ENCODE measurements at regions not wholly inside any gene's neighbourhood (a gene's known extent, or its start where the extent isn't known, plus 50 kb on each side); places are given as distances from the start of the nearest gene placed in this dataset.

- ChIA-PET POLR2A (no interaction called here), SMC1A (ENCODE audit: uncharacterized antibody, unreplicated experiment) (no interaction called here), RAD21 (ENCODE audit: unreplicated experiment) (no interaction called here), CTCF (no interaction called here)
- Histone ChIP-seq H3K27me3 (replicated peaks in 1 of 2; ENCODE audit: control insufficient read depth in 2 of 2, insufficient read depth in 2 of 2, low read length in 1 of 2) (no peaks in the 10 kb centered on the region), H3K27ac (ENCODE audit: control insufficient read depth, insufficient read depth) (no peak overlapping the region), H3K36me3 (ENCODE audit: control insufficient read depth in 2 of 2, insufficient read depth in 2 of 2, low read length in 1 of 2) (no peaks in the 10 kb centered on the region), H4K20me1 (ENCODE audit: control insufficient read depth, insufficient read depth) (no peaks in the 10 kb centered on the region), H3K4me1 (ENCODE audit: control insufficient read depth, insufficient read depth, low read length) (no peaks in the 10 kb centered on the region), H3K79me2 (ENCODE audit: control insufficient read depth, insufficient read depth, low read length) (no peaks in the 10 kb centered on the region), H3K9ac (ENCODE audit: control insufficient read depth, insufficient read depth, low read length) (no peak overlapping the region), H3K4me2 (ENCODE audit: control insufficient read depth, insufficient read depth) (no peak overlapping the region), H2AFZ (ENCODE audit: control insufficient read depth, low read depth, low read length) (no peak overlapping the region), H3K4me3 (no peak overlapping the region), H3K9me3 (replicated peaks; ENCODE audit: control insufficient read depth, insufficient read depth, low read length) (peaks cover 2% of the 10 kb centered on the region; the same call in 2 of the 3 replicates)
- no peak for DNase-seq (ENCODE audit: low read depth, low spot score)
- BruUV-seq (replicated peaks), result no TSS peak
- no peak for ATAC-seq
- TF ChIP-seq SMARCA5 (IDR thresholded peaks at IDR 0.05) (no peak), NFXL1 (IDR thresholded peaks at IDR 0.05; ENCODE audit: borderline replicate concordance) (no peak), CBX3 (IDR thresholded peaks at IDR 0.05; ENCODE audit: borderline replicate concordance, low read depth) (no peak), CREM (IDR thresholded peaks at IDR 0.05; ENCODE audit: low read depth) (no peak), BCL11A (IDR thresholded peaks at IDR 0.05; ENCODE audit: low read depth, low read length) (no peak)
- in situ Hi-C loops (cut with MboI) (no loop called here), intact Hi-C loops (cut with micrococcal nuclease; ENCODE audit: unreplicated experiment) (no loop called here)
- WGBS (ENCODE audit: insufficient coverage, insufficient replicate concordance, low lambda C conversion rate, missing lambda C conversion rate), result 72% methylated on average over 34 of the region's 34 CpGs
- no peak for FAIRE-seq
These were observed 59.2 kb downstream of the FOXL3 start for GRCh38 chr7:348962-349743.

DNA sequence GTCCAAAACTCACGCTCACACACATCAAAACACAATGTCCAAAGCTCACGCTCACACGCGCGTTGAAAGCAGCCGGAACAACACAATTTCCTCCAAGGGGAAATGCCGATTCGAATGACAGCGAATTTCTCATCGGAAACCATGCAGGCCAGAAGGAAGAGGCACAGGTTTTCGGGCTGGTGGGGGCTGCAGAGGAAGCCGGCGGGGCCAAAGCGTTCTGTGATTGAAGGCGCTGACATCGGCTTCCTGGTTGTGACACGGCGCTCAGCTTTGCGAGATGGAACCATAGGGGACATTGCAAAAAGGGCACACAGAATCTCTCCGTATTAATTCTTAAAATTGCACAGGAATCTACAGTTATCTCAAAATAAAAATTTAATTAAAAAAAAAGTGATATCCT is 61.3 kb downstream of the FOXL3 start:
- ChIA-PET RAD21 (ENCODE audit: unreplicated experiment) (no interaction called here), CTCF (no interaction called here), SMC1A (ENCODE audit: uncharacterized antibody, unreplicated experiment) (no interaction called here), POLR2A (no interaction called here)
- ATAC-seq (no peak), FAIRE-seq (no peak), DNase-seq (ENCODE audit: low read depth, low spot score) (no peak)
- in situ Hi-C loops (cut with MboI) (no loop called here), intact Hi-C loops (cut with micrococcal nuclease; ENCODE audit: unreplicated experiment) (no loop called here)
- H3K4me3 ChIP-seq, result no peak overlapping the region
- no peaks in the 10 kb centered on the region for H3K4me1 ChIP-seq (ENCODE audit: control insufficient read depth, insufficient read depth, low read length)
- peaks cover 2% of the 10 kb centered on the region; the same call in 2 of the 3 replicates for H3K9me3 ChIP-seq (replicated peaks; ENCODE audit: control insufficient read depth, insufficient read depth, low read length)
- no peaks in the 10 kb centered on the region for H3K79me2 ChIP-seq (ENCODE audit: control insufficient read depth, insufficient read depth, low read length)
- no peak overlapping the region for H3K9ac ChIP-seq (ENCODE audit: control insufficient read depth, insufficient read depth, low read length)
- 65% methylated on average over 20 of the region's 20 CpGs for WGBS (ENCODE audit: insufficient coverage, insufficient replicate concordance, low lambda C conversion rate, missing lambda C conversion rate)
- no peaks in the 10 kb centered on the region for H3K27me3 ChIP-seq (replicated peaks in 1 of 2; ENCODE audit: control insufficient read depth in 2 of 2, insufficient read depth in 2 of 2, low read length in 1 of 2)
- H2AFZ ChIP-seq (ENCODE audit: control insufficient read depth, low read depth, low read length), result no peak overlapping the region
- no peaks in the 10 kb centered on the region for H3K36me3 ChIP-seq (ENCODE audit: control insufficient read depth in 2 of 2, insufficient read depth in 2 of 2, low read length in 1 of 2)
- BruUV-seq (replicated peaks), result no TSS peak
- H3K4me2 ChIP-seq (ENCODE audit: control insufficient read depth, insufficient read depth), result no peak overlapping the region
- H4K20me1 ChIP-seq (ENCODE audit: control insufficient read depth, insufficient read depth), result no peaks in the 10 kb centered on the region
- H3K27ac ChIP-seq (ENCODE audit: control insufficient read depth, insufficient read depth), result no peak overlapping the region
- TF ChIP-seq SUZ12 (IDR thresholded peaks at IDR 0.05; ENCODE audit: unreplicated experiment), result no peak
- TF ChIP-seq ZZZ3 (IDR thresholded peaks at IDR 0.05; ENCODE audit: control insufficient read depth, insufficient read length, low read depth), result no peak
- TF ChIP-seq, protein P1, sequence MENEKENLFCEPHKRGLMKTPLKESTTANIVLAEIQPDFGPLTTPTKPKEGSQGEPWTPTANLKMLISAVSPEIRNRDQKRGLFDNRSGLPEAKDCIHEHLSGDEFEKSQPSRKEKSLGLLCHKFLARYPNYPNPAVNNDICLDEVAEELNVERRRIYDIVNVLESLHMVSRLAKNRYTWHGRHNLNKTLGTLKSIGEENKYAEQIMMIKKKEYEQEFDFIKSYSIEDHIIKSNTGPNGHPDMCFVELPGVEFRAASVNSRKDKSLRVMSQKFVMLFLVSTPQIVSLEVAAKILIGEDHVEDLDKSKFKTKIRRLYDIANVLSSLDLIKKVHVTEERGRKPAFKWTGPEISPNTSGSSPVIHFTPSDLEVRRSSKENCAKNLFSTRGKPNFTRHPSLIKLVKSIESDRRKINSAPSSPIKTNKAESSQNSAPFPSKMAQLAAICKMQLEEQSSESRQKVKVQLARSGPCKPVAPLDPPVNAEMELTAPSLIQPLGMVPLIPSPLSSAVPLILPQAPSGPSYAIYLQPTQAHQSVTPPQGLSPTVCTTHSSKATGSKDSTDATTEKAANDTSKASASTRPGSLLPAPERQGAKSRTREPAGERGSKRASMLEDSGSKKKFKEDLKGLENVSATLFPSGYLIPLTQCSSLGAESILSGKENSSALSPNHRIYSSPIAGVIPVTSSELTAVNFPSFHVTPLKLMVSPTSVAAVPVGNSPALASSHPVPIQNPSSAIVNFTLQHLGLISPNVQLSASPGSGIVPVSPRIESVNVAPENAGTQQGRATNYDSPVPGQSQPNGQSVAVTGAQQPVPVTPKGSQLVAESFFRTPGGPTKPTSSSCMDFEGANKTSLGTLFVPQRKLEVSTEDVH (IDR thresholded peaks at IDR 0.05; ENCODE audit: low read depth, partially characterized antibody), result no peak
- TF ChIP-seq CUX1 (IDR thresholded peaks at IDR 0.05; ENCODE audit: insufficient replicate concordance, low read depth, low read length), result no peak

Measured in GM12878 (cell line).